NCI-H345 treated with DMSO at 0.1 percent for 48 hours (cell line): ENCODE measurements at regions not wholly inside any gene's neighbourhood (a gene's known extent, or its start where the extent isn't known, plus 50 kb on each side); places are given as distances from the start of the nearest gene placed in this dataset.

Source experiments
- DNase-seq: peaks from one replicate; lab custom pipeline; 2025; ENCODE audit not compliant: unreplicated experiment; lab: John Stamatoyannopoulos, UW

GRCh38 chr13:80462037-80462436, 121.1 kb upstream of the SPRY2 start:
- no peak for DNase-seq

GRCh38 chr13:80458543-80458942, 117.6 kb upstream of the SPRY2 start:
- no peak for DNase-seq

GRCh38 chr13:80454245-80454644, 113.3 kb upstream of the SPRY2 start:
- DNase-seq: no peak

GRCh38 chr13:80452279-80452678, 111.4 kb upstream of the SPRY2 start:
- DNase-seq: no peak

GRCh38 chr13:80451641-80452040, 110.7 kb upstream of the SPRY2 start:
- no peak for DNase-seq

GRCh38 chr13:80450386-80450785, 109.5 kb upstream of the SPRY2 start:
- no peak for DNase-seq

GRCh38 chr13:80448725-80449124, 107.8 kb upstream of the SPRY2 start:
- no peak for DNase-seq

- DNase-seq: no peak
Measured at GRCh38 chr13:80447747-80448146, 106.8 kb upstream of the SPRY2 start.

- DNase-seq: no peak
Measured at GRCh38 chr13:80444240-80445015, 103.5 kb upstream of the SPRY2 start.

GRCh38 chr13:80442609-80443008, 101.7 kb upstream of the SPRY2 start:
- DNase-seq: no peak

- DNase-seq: no peak
Measured at GRCh38 chr13:80441968-80442367, 101.0 kb upstream of the SPRY2 start.

- DNase-seq: no peak
Measured at GRCh38 chr13:80438521-80438920, 97.6 kb upstream of the SPRY2 start.

- DNase-seq: no peak
Measured at GRCh38 chr13:80437231-80437630, 96.3 kb upstream of the SPRY2 start.

- DNase-seq: no peak
Measured at GRCh38 chr13:80436571-80437169, 95.7 kb upstream of the SPRY2 start.

GRCh38 chr13:80430561-80430960, 89.6 kb upstream of the SPRY2 start:
- no peak for DNase-seq

GRCh38 chr13:80428349-80429096, 87.6 kb upstream of the SPRY2 start:
- DNase-seq: no peak

- DNase-seq: no peak
Measured at GRCh38 chr13:80419416-80419815, 78.5 kb upstream of the SPRY2 start.

GRCh38 chr13:80413611-80414010, 72.7 kb upstream of the SPRY2 start:
- DNase-seq: no peak

- no peak for DNase-seq
Measured at GRCh38 chr13:80408270-80408669, 67.3 kb upstream of the SPRY2 start.

GRCh38 chr13:80400865-80401426, 60.0 kb upstream of the SPRY2 start:
- DNase-seq: no peak

GRCh38 chr13:80400164-80400864, 59.4 kb upstream of the SPRY2 start:
- peak; percentile 43 for DNase-seq
